GM18870 (cell line): ENCODE measurements at regions not wholly inside any gene's neighbourhood (a gene's known extent, or its start where the extent isn't known, plus 50 kb on each side); places are given as distances from the start of the nearest gene placed in this dataset.

Experiments used
- ATAC-seq: cut with Tn5 transposase; IDR thresholded peaks from one replicate; pipeline ENCODE4 v1.9.1; 2021; ENCODE audit warnings: moderate library complexity; ENCODE audit not compliant: unreplicated experiment

GRCh38 chr18:65414501-65414900 is 336.3 kb upstream of the CDH7 start:
- no peak for ATAC-seq

- no peak for ATAC-seq
Observed at GRCh38 chr18:65411061-65411460, 339.8 kb upstream of the CDH7 start.

- ATAC-seq: no peak
Observed at GRCh38 chr18:65409261-65409660, 341.6 kb upstream of the CDH7 start.

- ATAC-seq: no peak
Observed at GRCh38 chr18:65403534-65403933, 347.3 kb upstream of the CDH7 start.

- ATAC-seq: no peak
Observed at GRCh38 chr18:65399091-65399490, 351.7 kb upstream of the CDH7 start.

- ATAC-seq: no peak
Observed at GRCh38 chr18:65398347-65399075, 352.3 kb upstream of the CDH7 start.

- no peak for ATAC-seq
Observed at GRCh38 chr18:65380986-65381385, 369.8 kb upstream of the CDH7 start.

GRCh38 chr18:65380571-65380970 is 370.2 kb upstream of the CDH7 start:
- no peak for ATAC-seq

GRCh38 chr18:65372904-65373303 is 377.9 kb upstream of the CDH7 start:
- ATAC-seq: no peak

- no peak for ATAC-seq
Observed at GRCh38 chr18:65365245-65365980, 385.4 kb upstream of the CDH7 start.

- no peak for ATAC-seq
Observed at GRCh38 chr18:65363911-65364632, 386.7 kb upstream of the CDH7 start.

GRCh38 chr18:65363011-65363410 is 387.8 kb upstream of the CDH7 start:
- no peak for ATAC-seq

- ATAC-seq: no peak
Observed at GRCh38 chr18:65359479-65359878, 391.3 kb upstream of the CDH7 start.

GRCh38 chr18:65358306-65358705 is 392.5 kb upstream of the CDH7 start:
- ATAC-seq: no peak

GRCh38 chr18:65352186-65352585 is 398.6 kb upstream of the CDH7 start:
- no peak for ATAC-seq

GRCh38 chr18:65349635-65350034 is 401.2 kb upstream of the CDH7 start:
- no peak for ATAC-seq

GRCh38 chr18:65347446-65347845 is 403.4 kb upstream of the CDH7 start:
- no peak for ATAC-seq

- no peak for ATAC-seq
Observed at GRCh38 chr18:65346086-65346485, 404.7 kb upstream of the CDH7 start.

- ATAC-seq: no peak
Observed at GRCh38 chr18:65343571-65343970, 407.2 kb upstream of the CDH7 start.

GRCh38 chr18:65336411-65336810 is 414.4 kb upstream of the CDH7 start:
- ATAC-seq: no peak

- no peak for ATAC-seq
Observed at GRCh38 chr18:65329010-65329409, 421.8 kb upstream of the CDH7 start.

- no peak for ATAC-seq
Observed at GRCh38 chr18:65326805-65327204, 424.0 kb upstream of the CDH7 start.
